Ishikawa (cell line): ENCODE measurements at regions not wholly inside any gene's neighbourhood (a gene's known extent, or its start where the extent isn't known, plus 50 kb on each side); places are given as distances from the start of the nearest gene placed in this dataset.

Experiments used
- CEBPB ChIP-seq: IDR thresholded peaks from 2 replicates; pipeline ENCODE4 v1.6.1; 2012
- CREB1 ChIP-seq: IDR thresholded peaks from 2 replicates; pipeline ENCODE4 v1.6.1; 2012; ENCODE audit warnings: low read depth
- EGR1 ChIP-seq: IDR thresholded peaks from 2 replicates; pipeline ENCODE4 v1.6.1; 2012
- EP300 ChIP-seq: IDR thresholded peaks from 2 replicates; pipeline ENCODE4 v1.6.1; 2012; ENCODE audit warnings: borderline replicate concordance
- FOXM1 ChIP-seq: IDR thresholded peaks from 2 replicates; pipeline ENCODE4 v1.6.1; 2012; ENCODE audit warnings: low read depth, borderline replicate concordance
- NFIC ChIP-seq: IDR thresholded peaks from 2 replicates; pipeline ENCODE4 v1.6.1; 2012
- RAD21 ChIP-seq: IDR thresholded peaks from 2 replicates; pipeline ENCODE4 v1.6.1; 2012; ENCODE audit warnings: low read depth
- TAF1 ChIP-seq: IDR thresholded peaks from 2 replicates; pipeline ENCODE4 v1.6.1; 2012; ENCODE audit warnings: low read depth, mild to moderate bottlenecking
- TCF12 ChIP-seq: IDR thresholded peaks from 2 replicates; pipeline ENCODE4 v1.6.1; 2012; ENCODE audit warnings: low read depth
- TEAD4 ChIP-seq: IDR thresholded peaks from 2 replicates; pipeline ENCODE4 v1.6.1; 2012
- YY1 ChIP-seq: IDR thresholded peaks from 2 replicates; pipeline ENCODE4 v1.6.1; 2012; ENCODE audit warnings: low read depth
- ZBTB7A ChIP-seq: IDR thresholded peaks from 2 replicates; pipeline ENCODE4 v1.6.1; 2012; ENCODE audit warnings: low read depth
- TF ChIP-seq, protein P1 (sequence below): IDR thresholded peaks from 2 replicates; pipeline ENCODE4 v1.6.1; 2012
- TF ChIP-seq, protein P2 (sequence below): IDR thresholded peaks from 2 replicates; pipeline ENCODE4 v1.6.1; 2012
- TF ChIP-seq, protein P3 (sequence below): IDR thresholded peaks from 2 replicates; pipeline ENCODE4 v1.6.1; 2012; ENCODE audit warnings: low read depth, mild to moderate bottlenecking

DNA sequence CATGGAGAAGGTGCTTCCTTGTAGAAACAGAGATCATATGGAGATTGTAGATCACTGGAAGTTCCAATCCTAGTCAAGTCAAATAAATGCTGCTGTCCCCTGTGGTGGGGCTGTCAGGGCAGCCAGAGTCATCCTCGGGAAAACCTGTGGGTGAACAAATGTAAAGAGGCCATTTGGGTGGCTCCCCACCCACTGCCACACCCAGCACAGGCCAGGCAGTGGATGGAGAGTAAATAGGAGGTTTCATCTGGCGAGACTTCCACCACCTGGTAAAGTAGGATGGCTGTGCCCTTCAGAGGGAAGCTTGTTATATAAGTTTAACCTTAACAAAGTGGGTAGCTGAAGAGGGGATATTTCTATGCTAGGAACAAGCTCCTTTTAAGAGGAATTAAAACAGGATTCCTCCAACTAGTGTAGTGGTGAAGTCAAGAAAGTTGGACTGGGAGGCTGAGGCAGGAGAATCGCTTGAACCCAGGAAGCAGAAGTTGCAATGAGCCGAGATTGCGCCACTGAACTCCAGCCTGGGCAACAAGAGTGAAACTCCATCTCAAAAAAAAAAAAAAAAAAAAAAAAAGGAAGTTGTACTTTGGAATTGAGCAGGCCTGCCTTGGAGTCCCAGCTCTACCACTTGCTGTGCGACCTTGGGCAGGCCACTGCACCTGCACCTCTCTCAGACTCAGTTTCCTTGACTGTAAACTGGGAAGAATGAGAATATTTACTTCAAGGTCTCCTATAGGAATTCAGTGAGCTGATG, 273.7 kb downstream of the PTTG2 start:
- TF ChIP-seq, protein P1, sequence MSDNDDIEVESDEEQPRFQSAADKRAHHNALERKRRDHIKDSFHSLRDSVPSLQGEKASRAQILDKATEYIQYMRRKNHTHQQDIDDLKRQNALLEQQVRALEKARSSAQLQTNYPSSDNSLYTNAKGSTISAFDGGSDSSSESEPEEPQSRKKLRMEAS = no peak

DNA sequence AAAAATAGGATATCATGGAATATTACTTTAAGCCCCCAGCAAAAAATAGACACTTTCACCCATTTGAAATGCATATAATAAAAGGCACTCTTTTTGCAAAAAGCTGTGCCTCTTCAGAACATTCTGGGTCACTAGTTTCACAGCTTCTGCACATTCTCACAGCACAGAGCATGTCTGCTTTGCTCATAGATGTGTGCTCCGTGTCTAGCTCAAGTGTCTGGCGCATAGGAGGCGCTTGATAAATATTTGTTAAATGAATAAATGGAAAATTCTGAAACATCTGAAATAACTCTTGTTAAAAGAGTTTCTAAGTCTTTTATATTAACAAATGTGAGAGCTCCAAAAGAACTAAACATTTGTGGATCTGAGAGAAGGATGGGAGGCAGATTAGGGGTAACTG, 275.2 kb downstream of the PTTG2 start:
- TF ChIP-seq NFIC (no peak), RAD21 (no peak), CEBPB (no peak), TCF12 (no peak), EGR1 (no peak), YY1 (no peak), FOXM1 (no peak), ZBTB7A (no peak), CREB1 (no peak), TAF1 (no peak)
- TF ChIP-seq, protein P2, sequence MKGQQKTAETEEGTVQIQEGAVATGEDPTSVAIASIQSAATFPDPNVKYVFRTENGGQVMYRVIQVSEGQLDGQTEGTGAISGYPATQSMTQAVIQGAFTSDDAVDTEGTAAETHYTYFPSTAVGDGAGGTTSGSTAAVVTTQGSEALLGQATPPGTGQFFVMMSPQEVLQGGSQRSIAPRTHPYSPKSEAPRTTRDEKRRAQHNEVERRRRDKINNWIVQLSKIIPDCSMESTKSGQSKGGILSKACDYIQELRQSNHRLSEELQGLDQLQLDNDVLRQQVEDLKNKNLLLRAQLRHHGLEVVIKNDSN = no peak
- TF ChIP-seq, protein P3, sequence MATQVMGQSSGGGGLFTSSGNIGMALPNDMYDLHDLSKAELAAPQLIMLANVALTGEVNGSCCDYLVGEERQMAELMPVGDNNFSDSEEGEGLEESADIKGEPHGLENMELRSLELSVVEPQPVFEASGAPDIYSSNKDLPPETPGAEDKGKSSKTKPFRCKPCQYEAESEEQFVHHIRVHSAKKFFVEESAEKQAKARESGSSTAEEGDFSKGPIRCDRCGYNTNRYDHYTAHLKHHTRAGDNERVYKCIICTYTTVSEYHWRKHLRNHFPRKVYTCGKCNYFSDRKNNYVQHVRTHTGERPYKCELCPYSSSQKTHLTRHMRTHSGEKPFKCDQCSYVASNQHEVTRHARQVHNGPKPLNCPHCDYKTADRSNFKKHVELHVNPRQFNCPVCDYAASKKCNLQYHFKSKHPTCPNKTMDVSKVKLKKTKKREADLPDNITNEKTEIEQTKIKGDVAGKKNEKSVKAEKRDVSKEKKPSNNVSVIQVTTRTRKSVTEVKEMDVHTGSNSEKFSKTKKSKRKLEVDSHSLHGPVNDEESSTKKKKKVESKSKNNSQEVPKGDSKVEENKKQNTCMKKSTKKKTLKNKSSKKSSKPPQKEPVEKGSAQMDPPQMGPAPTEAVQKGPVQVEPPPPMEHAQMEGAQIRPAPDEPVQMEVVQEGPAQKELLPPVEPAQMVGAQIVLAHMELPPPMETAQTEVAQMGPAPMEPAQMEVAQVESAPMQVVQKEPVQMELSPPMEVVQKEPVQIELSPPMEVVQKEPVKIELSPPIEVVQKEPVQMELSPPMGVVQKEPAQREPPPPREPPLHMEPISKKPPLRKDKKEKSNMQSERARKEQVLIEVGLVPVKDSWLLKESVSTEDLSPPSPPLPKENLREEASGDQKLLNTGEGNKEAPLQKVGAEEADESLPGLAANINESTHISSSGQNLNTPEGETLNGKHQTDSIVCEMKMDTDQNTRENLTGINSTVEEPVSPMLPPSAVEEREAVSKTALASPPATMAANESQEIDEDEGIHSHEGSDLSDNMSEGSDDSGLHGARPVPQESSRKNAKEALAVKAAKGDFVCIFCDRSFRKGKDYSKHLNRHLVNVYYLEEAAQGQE = no peak
- TF ChIP-seq, protein P1 = no peak

DNA sequence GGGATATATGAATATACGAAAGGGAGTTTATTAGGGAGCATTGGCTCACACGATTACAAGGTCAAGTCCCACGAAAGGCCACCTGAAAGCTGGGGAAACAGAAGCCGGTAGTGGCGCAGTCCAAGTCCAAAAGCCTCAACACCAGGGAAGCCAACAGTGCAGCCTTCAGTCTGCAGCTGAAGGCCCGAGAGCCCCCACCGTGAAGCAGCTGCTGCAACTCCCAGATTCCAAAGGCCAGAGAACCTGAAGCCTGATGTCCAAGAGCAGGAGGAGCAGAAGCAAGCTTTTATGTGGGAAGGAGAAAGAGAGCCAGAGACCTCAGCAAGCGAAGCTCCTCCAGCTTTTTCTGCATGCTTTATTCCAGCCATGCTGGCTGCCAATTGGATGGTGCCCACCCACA, 275.8 kb downstream of the PTTG2 start:
- TF ChIP-seq ZBTB7A = no peak
- no peak for TF ChIP-seq FOXM1
- TF ChIP-seq, protein P1 = no peak
- no peak for TF ChIP-seq CREB1
- TF ChIP-seq TAF1 = no peak
- TF ChIP-seq TEAD4 = no peak
- TF ChIP-seq RAD21 = no peak
- TF ChIP-seq CEBPB = no peak
- TF ChIP-seq, protein P3 = no peak
- TF ChIP-seq EGR1 = no peak
- no peak for TF ChIP-seq TCF12
- no peak for TF ChIP-seq EP300
- TF ChIP-seq YY1 = no peak
- TF ChIP-seq NFIC = no peak
- TF ChIP-seq, protein P2 = no peak

DNA sequence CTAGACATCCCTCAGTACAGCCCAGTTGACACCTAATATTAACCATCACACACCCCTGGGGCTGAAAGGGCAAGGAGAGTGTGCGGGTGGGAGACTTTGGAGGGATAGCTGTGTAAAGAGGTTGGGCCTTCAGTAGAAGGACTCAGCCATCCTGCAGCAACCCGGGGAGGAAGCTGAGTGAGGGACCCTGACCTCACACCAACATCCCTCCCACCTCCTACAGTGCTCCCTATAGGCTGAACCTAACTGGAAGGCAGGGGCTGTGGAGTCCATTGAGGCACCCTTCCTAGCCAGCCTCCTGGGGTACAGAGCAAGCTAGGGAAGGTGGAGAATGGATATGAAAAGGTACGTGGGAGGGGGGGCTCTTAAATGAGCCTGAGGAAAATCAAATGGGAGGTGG, 276.3 kb downstream of the PTTG2 start:
- TF ChIP-seq EP300 (no peak), EGR1 (no peak), CEBPB (no peak), NFIC (no peak), YY1 (no peak), CREB1 (no peak), FOXM1 (no peak), TEAD4 (no peak), RAD21 (no peak), ZBTB7A (no peak), TCF12 (no peak)
- TF ChIP-seq, protein P2 = no peak
- TF ChIP-seq, protein P1 = no peak
- TF ChIP-seq, protein P3 = no peak
